Tibial nerve (tissue), 4 donors: ENCODE measurements at regions not wholly inside any gene's neighbourhood (a gene's known extent, or its start where the extent isn't known, plus 50 kb on each side); places are given as distances from the start of the nearest gene placed in this dataset.

Source experiments
- DNase-seq, 2 donors: peaks; one replicate each; pipeline ENCODE4 v3.0.0-alpha.2; 2019; ENCODE audit warnings: low spot score in 2 of 2
- H3K27ac ChIP-seq, 4 donors: fragments of 200-600 bp; sonication (generic) in 3 of 4; one replicate each; pipeline ENCODE4 v1.5.1; 2017 to 2019; ENCODE audit warnings: mild to moderate bottlenecking in 1 of 4
- H3K27me3 ChIP-seq, 2 donors: fragments of 200-600 bp; sonication (generic) in 1 of 2; one replicate each; pipeline versions ENCODE4 v1.5.1 to v1.6.0; 2017 to 2019
- H3K36me3 ChIP-seq, 3 donors: fragments of 200-600 bp; sonication (generic); one replicate each; pipeline ENCODE4 v1.5.1; 2018 to 2019
- H3K4me1 ChIP-seq, 4 donors: fragments of 200-600 bp; sonication (generic) in 3 of 4; one replicate each; pipeline ENCODE4 v1.5.1; 2017 to 2019
- H3K4me3 ChIP-seq, 4 donors: fragments of 200-600 bp; sonication (generic) in 3 of 4; one replicate each; pipeline ENCODE4 v1.5.1; 2017 to 2019; ENCODE audit warnings: mild to moderate bottlenecking in 1 of 4, moderate library complexity in 1 of 4
- H3K9me3 ChIP-seq, 4 donors: fragments of 200-600 bp; sonication (generic) in 3 of 4; one replicate each; pipeline ENCODE4 v1.5.1; 2017 to 2019
- CTCF ChIP-seq, 5 experiments: fragments of 200-600 bp in 3 of 5; fragments of 450-650 bp in 2 of 5; sonication (generic) in 3 of 5; IDR thresholded peaks; one replicate each; pipeline ENCODE4 v1.5.1; 2016 to 2019; ENCODE audit warnings: antibody characterized with exemption in 5 of 5, mild to moderate bottlenecking in 3 of 5, moderate library complexity in 2 of 5
- EP300 ChIP-seq, 2 donors: sonication (generic); formaldehyde crosslinking; IDR thresholded peaks; one replicate each; pipeline ENCODE4 v1.6.1; 2017; ENCODE audit warnings: antibody characterized with exemption in 2 of 2, mild to moderate bottlenecking in 1 of 2
- POLR2A ChIP-seq, 2 donors: fragments of 450-650 bp; IDR thresholded peaks; one replicate each; pipeline ENCODE4 v1.6.1; 2017; ENCODE audit warnings: antibody characterized with exemption in 2 of 2, mild to moderate bottlenecking in 2 of 2, moderate library complexity in 2 of 2
- WGBS, 2 donors: methylation state at CpG; one replicate each; pipeline ENCODE4 v1.1.5; 2018; 5-methylcytosine and 5-hydroxymethylcytosine counted together

GRCh38 chr10:2665772-2666171, 401.6 kb upstream of the PFKP start:
- DNase-seq: no peak
- Histone ChIP-seq H3K27ac (no peak overlapping the region), H3K4me1 (no peaks in the 10 kb centered on the region), H3K27me3 (no peaks in the 10 kb centered on the region), H3K9me3 (peaks cover 0 to 11% (median 1%) of the 10 kb centered on the region in 4 donors), H3K4me3 (no peak overlapping the region), H3K36me3 (no peaks in the 10 kb centered on the region)
- TF ChIP-seq EP300 (IDR thresholded peaks at IDR 0.05) (no peak), POLR2A (IDR thresholded peaks at IDR 0.05) (no peak), CTCF (IDR thresholded peaks at IDR 0.05) (no peak)

DNA sequence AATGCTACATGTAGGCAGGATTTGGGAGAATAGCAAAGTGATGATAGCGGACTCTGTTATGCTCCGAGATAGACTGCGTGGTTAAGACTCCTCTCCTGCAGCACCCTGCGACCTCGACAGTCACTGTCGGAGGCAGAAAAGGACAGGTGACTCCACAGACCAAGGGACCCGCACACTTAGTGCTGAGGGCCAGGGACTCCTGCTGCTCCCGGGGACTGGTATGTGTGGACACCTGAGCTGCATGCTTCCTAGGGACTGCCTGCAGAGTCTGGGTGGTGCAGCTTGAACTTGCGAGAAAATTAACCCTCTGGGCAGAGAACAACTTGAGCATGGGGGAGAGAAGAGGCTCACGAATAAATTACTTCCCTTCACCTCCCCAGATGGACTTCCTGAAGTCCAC, 407.1 kb upstream of the PFKP start:
- Histone ChIP-seq H3K9me3 (peaks cover 0 to 8% (median 0%) of the 10 kb centered on the region in 4 donors), H3K27ac (no peak overlapping the region), H3K27me3 (no peaks in the 10 kb centered on the region), H3K4me3 (no peak overlapping the region), H3K4me1 (no peaks in the 10 kb centered on the region), H3K36me3 (no peaks in the 10 kb centered on the region)
- WGBS, 2 donors: 71 to 75% methylated on average over 10 of the region's 10 CpGs
- DNase-seq: no peak
- TF ChIP-seq CTCF (IDR thresholded peaks at IDR 0.05): no peak

GRCh38 chr10:2659660-2660209, 407.6 kb upstream of the PFKP start:
- Histone ChIP-seq H3K27me3 (no peaks in the 10 kb centered on the region), H3K9me3 (peaks cover 0 to 5% (median 0%) of the 10 kb centered on the region in 4 donors), H3K4me1 (peaks cover 0 to 3% (median 0%) of the 10 kb centered on the region in 4 donors), H3K4me3 (no peak overlapping the region), H3K36me3 (no peaks in the 10 kb centered on the region), H3K27ac (no peak overlapping the region)
- 65 to 66% methylated on average over 8 of the region's 8 CpGs for WGBS, 2 donors
- TF ChIP-seq EP300 (IDR thresholded peaks at IDR 0.05) (no peak), CTCF (IDR thresholded peaks at IDR 0.05) (no peak), POLR2A (IDR thresholded peaks at IDR 0.05) (no peak)
- no peak for DNase-seq

- H3K9me3 ChIP-seq: no peaks in the 10 kb centered on the region
- H3K4me3 ChIP-seq: no peak overlapping the region
- H3K27ac ChIP-seq: no peak overlapping the region
- peaks cover 0 to 3% (median 0%) of the 10 kb centered on the region in 4 donors for H3K4me1 ChIP-seq
- no peaks in the 10 kb centered on the region for H3K36me3 ChIP-seq
- TF ChIP-seq POLR2A (IDR thresholded peaks at IDR 0.05): no peak
- TF ChIP-seq EP300 (IDR thresholded peaks at IDR 0.05): no peak
- no peak for TF ChIP-seq CTCF (IDR thresholded peaks at IDR 0.05)
- 59 to 86% methylated on average over 4 of the region's 4 CpGs for WGBS, 2 donors
- H3K27me3 ChIP-seq: no peaks in the 10 kb centered on the region
- no peak for DNase-seq
Observed at GRCh38 chr10:2658780-2659179, 408.6 kb upstream of the PFKP start.

- TF ChIP-seq CTCF (IDR thresholded peaks at IDR 0.05) (no peak), EP300 (IDR thresholded peaks at IDR 0.05) (no peak), POLR2A (IDR thresholded peaks at IDR 0.05) (no peak)
- WGBS, 2 donors: 81 to 82% methylated on average over 4 of the region's 4 CpGs
- H3K27ac ChIP-seq: no peak overlapping the region
Observed at GRCh38 chr10:2650328-2650727, 417.0 kb upstream of the PFKP start.

More at GRCh38 chr10:2650328-2650727, 417.0 kb upstream of the PFKP start:
- Histone ChIP-seq H3K27me3 (no peaks in the 10 kb centered on the region), H3K9me3 (no peaks in the 10 kb centered on the region), H3K36me3 (no peaks in the 10 kb centered on the region), H3K4me1 (peaks cover 0 to 3% (median 0%) of the 10 kb centered on the region in 4 donors), H3K4me3 (no peak overlapping the region)
- DNase-seq: no peak
